HG03103 (cell line): ENCODE measurements at regions not wholly inside any gene's neighbourhood (a gene's known extent, or its start where the extent isn't known, plus 50 kb on each side); places are given as distances from the start of the nearest gene placed in this dataset.
"Not testable (repeated sequence)": the region's sequence is repeated elsewhere in the genome, so short reads cannot be mapped to it uniquely, and the experiment has no call there.

Source experiments
- ATAC-seq: cut with Tn5 transposase; IDR thresholded peaks from one replicate; pipeline ENCODE4 v1.9.1; 2021; ENCODE audit warnings: low read depth; ENCODE audit not compliant: unreplicated experiment

- no peak for ATAC-seq
These were observed 249.8 kb upstream of the UBASH3B start for GRCh38 chr11:122405547-122406341.

DNA sequence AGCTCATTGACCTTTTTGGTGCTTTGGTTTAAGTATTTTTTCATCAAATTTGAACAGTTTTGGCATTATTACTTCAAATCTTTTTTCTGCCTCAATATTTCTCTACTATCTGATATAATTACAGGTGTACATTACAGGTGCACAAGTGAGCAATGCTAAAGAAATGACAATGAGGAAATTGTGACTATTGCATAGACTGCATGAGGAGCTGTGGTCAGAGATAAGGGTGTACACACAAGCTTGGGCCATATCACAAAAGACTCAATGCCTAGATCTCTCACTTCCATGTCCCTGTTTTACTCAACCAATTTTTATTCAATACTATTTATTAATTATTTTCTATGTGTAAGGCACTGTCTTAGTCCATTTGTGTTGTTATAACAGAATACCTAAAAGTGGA, 251.0 kb upstream of the UBASH3B start:
- ATAC-seq: no peak

DNA sequence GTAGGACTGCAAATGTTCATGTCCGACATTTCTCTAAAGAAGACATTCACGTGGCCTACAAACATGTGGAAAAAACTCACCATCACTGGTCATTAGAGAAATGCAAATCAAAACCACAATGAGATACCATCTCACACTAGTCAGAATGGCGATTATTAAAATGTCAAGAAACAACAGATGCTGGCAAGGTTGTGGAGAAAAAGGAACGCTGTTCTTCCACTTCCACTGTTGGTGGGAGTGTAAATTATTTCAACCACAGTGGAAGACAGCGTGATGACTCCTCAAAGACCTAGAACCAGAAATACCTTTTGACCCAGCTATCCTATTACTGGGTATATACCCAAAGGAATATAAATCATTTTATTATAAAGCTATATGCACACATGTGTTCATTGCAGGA, 253.9 kb upstream of the UBASH3B start:
- ATAC-seq: not testable (repeated sequence)

- peak; percentile 65 for ATAC-seq
These were observed 256.1 kb upstream of the UBASH3B start for GRCh38 chr11:122399375-122399774.

- no peak for ATAC-seq
These were observed 256.7 kb upstream of the UBASH3B start for GRCh38 chr11:122398851-122399250.

- ATAC-seq: no peak
These were observed 257.4 kb upstream of the UBASH3B start for GRCh38 chr11:122398167-122398566.

DNA sequence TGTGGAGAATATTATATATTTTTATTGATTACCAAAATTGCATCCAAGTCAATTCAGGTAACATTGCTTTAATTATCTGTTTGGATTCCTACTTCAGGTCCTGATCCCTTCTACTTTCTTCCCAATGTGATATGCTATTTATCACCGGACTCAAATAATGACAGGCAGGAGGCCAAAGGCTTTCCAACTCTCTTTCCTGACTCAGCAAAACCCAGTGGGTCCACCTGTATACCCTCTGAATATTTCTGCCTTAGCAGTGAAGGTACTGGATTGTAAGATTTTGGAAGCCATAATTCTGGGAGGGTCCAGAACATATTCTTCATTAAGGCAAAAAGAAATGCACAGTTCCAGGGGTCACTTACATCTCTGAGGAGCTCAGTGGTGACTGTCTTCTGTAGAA, 260.2 kb upstream of the UBASH3B start:
- no peak for ATAC-seq

DNA sequence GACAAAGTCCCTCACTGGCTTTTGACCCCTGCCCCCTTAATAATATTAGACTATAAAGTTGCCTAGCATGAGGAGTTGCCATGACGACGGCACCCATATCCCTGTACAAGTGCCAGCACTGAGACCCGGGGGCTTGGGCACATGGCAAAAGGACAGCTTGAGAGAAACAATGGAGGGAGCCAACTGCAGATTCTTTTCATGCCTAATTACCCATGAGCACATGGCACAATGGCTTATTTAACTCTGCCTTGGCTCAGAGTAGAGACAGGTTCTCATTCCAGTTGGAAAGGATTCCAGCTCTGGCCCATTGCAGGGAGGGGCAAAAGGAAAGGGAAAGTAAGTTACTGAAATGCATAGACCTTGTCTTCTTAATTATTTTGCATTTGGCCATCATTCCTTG, 261.2 kb upstream of the UBASH3B start:
- ATAC-seq: no peak

DNA sequence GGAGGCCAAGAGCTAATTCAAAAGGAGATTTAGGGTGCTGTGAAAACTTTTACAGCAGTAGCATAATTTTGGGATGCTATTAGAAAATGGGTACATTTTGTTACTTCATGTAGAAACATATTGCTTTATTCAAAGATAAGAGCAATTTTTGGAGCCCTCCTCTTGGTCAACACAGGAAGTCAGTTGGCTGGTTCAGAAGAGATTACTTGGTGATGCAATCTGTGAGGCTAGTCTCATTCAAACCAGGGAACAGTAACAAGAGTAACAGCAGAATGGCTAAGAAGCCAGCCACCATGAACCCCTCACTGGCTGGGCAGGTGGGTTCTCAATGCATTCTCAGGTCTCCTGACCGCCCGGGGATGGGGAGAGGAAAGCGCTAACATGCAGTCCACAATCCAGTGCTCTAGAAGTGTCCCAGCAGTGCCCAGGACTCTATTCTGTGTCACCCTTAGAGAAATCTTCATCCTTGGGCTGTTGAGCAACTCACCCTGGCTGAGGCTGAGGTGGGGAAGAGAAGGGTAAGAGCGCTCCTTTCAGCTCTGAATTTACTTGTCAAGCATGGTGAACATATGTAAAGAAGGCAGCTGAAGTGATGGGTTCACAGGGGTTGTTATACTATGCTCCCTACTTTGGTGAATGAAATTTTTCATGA, 262.2 kb upstream of the UBASH3B start:
- ATAC-seq: no peak

GRCh38 chr11:122392508-122392907, 263.0 kb upstream of the UBASH3B start:
- ATAC-seq: no peak

DNA sequence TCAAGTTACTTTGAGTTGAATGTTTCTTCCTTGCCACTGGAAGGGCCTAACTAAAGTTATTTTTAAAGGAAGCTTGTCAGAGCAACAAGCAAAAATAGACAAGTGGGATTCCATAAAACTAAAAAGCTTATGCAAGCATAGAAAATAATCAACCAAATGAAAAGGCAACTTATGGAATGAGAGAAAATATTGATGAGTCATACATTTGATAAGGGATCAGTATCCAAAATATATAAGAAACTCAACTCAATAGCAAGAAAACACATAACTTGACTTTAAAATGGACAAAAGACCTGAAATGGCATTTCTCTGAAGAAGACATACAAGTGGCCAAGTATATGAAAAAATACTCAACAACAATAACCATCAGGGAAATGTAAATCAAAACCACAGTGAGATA, 264.5 kb upstream of the UBASH3B start:
- ATAC-seq: no peak

DNA sequence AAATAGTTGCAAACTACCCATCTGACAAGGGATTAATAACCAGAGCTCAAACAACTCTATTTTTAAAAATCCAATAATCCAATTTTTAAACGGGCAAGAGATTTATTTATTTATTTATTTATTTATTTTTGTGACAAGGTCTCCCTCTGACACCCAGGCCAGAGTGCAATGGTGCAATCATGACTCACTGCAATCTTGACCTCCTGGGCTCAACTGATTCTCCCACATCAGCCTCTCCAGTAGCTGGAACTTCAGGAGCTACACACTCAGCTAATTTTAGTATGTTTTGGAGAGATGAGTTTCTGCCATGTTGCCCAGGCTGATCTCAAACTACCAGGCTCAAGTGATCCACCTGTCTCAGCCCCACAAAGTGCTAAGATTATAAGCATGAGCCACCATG, 267.2 kb upstream of the BLID start:
- no peak for ATAC-seq

DNA sequence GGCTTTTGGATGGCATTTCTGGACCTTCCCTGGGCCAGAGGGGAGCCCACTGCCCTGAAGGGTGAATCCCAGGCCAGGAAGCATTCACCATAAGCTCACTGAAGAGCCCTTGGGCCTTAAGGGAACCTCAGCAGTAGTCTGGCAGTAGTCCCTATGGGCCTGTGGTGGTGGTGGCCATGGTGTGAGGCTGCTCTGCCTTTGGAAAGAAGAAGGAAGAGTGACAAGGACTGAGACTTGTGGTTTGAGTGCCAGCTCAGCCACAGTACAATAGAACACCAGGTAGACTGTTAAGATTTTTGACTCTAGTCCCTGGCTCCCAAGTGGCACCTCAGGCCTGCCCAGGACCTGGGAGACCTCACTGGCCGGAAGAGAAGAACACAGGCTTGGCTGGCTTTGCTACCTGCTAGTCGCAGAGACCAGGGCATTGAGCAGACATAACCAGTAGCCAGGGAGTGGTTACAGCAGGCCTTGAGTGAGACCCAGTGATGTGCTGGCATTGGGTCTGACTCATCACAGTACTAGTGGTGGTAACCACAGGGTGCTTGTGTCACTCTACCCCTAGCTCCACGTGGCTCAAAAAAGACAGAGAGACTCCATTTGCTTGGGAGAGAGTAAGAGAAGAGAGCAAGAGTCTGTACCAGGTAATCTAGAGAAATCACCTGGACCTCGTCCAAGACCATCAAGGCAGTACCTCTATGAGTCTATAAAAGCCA, 259.8 kb upstream of the BLID start:
- no peak for ATAC-seq

GRCh38 chr11:122368796-122369195, 252.8 kb upstream of the BLID start:
- ATAC-seq: no peak

- ATAC-seq: no peak
These were observed 251.8 kb upstream of the BLID start for GRCh38 chr11:122367809-122368231.

DNA sequence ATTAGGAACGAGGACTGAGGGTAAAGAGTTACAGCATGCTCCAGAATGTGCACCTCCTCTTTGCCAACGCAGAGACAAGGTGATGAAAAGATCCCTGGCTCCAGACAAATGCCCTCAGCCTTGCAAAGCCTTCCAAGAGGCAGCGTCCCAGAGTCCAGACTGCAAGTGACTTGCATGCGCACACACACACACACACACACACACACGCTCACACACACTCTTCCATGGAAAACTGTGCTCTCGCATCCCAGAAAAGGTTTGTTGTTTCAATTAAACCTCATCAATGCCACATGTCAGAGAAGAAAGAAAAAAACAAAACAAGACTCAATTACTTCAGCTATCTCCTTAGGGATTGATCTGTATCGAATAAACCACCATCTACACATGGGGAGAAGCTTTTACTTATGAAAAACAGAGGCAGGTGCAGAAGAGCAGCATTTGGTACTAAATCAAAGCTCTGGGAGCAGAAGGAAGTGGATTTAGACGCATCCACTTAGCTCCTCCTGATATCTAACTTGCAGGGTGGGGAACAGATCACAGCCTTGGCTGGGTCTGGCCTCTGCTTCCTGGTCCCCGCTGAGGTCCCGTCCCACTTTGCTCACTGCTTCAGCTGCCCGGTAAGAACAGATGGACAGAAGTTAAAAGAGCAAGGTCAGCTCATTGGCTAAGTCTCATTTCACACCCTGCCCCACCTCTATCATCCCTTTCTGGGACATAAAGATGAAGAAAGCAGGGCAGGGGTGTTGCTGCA, 249.8 kb upstream of the BLID start:
- ATAC-seq: no peak

DNA sequence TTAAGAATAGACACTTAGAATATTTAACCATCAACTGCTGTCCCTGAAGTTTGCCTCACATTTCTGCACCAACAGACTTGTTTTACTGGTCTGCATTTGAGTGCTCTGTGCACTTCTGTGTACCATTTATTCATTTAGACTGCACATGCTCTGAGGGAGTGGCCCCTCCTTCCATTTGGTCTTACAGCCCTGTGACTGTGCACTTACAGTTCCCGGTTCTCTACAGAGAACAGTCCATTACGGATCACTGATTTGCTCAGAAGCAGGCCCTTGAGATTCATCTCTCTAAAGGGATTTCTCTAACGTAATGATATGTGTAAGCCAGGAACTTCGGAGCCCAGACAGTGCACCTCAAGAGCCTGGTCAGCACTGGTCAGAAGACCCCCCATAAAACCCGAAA, 247.3 kb upstream of the BLID start:
- no peak for ATAC-seq

- no peak for ATAC-seq
These were observed 246.4 kb upstream of the BLID start for GRCh38 chr11:122362381-122362780.

DNA sequence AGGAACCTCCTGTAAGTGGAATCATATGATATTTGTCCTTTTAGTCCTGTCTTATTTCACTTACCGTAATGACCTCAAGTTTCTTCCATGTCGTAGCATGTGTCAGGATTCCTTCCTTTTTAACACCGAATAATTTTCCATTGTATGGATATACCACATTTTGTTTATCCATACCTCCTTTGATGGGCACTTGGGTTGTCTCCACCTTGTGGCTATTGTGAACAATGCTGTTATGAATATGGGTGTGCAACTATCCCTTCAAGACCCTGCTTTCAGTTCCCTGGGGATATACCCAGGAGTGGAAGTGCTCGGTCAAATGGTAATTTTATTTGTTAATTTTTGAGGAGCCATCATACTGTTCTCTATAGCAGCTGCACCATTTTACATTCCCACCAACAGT, 244.9 kb upstream of the BLID start:
- no peak for ATAC-seq

DNA sequence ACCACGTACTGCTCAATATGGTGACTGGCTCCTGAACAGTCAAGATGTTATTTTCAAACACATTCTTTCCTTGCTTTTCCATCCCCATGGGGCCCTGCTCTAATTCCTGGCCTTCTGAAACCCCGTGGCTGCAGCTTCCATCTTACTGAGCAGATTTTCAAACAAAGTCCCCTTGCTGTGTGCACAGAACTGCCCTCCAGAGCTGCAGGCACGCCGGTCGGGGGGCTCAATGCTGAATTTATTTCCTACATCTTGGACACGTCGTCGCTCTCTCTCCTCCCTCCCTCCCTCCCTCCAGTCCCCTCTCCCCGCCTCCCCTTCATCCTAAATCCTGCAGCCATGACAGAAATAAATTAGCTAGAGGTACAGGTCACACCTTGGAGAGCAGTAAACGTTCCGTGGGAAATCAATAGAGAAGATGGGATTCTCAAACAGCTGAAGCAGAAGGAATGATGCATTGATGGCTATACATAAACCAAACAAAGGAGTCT, 243.1 kb upstream of the BLID start:
- no peak for ATAC-seq

DNA sequence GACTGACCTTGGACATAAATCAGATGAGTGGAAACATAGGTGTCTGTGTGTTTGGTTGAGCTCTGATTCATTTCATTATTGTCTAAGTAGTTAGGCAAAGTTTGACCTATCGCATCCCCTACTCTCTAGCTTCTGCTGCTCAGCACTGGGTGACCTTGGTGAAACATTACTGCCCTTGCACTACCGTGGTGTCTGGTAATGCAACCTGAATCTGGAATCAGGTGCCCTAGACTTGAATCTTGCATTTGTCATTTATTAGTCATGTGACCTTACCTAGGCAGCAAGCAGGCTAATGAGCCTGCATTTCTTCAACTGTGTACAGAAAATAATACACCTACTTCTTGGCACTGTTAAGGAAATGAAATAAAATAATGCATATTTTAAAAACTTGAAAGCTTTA, 242.3 kb upstream of the BLID start:
- no peak for ATAC-seq
